ENCODE measurements at regions not wholly inside any gene's neighbourhood (a gene's known extent, or its start where the extent isn't known, plus 50 kb on each side); places are given as distances from the start of the nearest gene placed in this dataset.
"Not testable (repeated sequence)": the region's sequence is repeated elsewhere in the genome, so short reads cannot be mapped to it uniquely, and the experiment has no call there.

- DNase-seq, result no peak
These were observed 211.5 kb upstream of the TAS2R1 start for GRCh38 chr5:9841516-9842170.

- no peak for DNase-seq
These were observed 208.8 kb upstream of the TAS2R1 start for GRCh38 chr5:9838916-9839315.

- no peak for DNase-seq
These were observed 205.0 kb upstream of the TAS2R1 start for GRCh38 chr5:9834871-9835770.

DNA sequence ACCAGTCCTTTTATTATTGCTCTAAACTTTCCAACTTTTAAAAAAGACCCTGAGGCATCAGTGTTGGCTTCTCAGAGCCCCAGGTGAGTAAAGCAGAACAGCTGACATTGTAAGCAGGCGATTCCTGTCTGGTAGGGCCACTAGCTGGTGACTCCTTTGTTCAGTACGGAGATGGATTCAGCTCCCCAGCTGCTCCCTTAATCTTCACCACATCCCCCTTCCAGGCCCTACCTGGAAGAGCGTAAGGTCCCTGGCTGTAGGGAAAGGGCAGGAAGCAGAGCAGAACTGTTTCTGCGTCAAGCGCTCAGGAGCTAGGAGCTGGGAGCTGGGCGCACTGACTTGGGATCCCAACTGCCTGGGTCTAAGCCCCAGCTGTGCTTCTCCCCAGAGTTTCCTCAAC lies 203.7 kb upstream of the TAS2R1 start:
- DNase-seq, result no peak

DNA sequence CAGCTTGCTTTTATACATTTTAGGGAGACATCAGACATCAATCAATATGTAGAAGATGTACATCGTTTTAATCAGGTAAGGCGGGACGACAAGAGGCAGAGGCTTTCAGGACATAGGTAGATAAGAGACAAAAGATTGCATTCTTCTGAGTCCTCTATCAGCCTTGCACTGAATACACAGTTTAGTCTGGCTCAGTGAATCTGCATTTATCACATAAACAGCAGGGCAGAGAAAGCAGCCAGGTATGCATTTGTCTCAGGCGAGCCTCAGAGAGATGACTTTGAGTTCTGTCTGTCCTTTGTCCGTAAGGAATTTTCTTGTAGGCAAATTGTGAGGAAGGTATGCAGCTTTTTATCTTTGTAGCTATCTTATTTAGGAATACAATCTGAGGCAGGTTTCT lies 202.8 kb upstream of the TAS2R1 start:
- no peak for DNase-seq

GRCh38 chr5:9831823-9832222 lies 201.7 kb upstream of the TAS2R1 start:
- no peak for DNase-seq

DNA sequence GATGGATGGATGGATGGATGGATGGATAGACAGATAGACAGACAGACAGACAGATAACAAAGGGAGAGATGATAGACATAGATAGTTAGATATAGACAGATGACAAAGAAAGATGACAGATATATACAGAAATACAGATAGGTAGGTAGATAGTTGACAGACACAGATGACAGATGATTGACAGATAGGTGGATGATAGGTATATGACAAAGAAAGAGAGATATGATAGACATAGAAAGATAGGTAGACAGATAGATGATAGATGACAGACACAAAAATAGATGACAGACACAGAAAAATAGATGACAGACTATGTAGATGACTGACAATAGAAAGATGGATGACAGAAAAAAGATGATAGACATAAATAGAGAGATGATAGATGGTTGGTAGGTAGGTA lies 200.0 kb upstream of the TAS2R1 start:
- no peak for DNase-seq

GRCh38 chr5:9829621-9830020 lies 199.5 kb upstream of the TAS2R1 start:
- DNase-seq, result no peak

GRCh38 chr5:9820691-9821449 lies 190.7 kb upstream of the TAS2R1 start:
- DNase-seq, result no peak

DNA sequence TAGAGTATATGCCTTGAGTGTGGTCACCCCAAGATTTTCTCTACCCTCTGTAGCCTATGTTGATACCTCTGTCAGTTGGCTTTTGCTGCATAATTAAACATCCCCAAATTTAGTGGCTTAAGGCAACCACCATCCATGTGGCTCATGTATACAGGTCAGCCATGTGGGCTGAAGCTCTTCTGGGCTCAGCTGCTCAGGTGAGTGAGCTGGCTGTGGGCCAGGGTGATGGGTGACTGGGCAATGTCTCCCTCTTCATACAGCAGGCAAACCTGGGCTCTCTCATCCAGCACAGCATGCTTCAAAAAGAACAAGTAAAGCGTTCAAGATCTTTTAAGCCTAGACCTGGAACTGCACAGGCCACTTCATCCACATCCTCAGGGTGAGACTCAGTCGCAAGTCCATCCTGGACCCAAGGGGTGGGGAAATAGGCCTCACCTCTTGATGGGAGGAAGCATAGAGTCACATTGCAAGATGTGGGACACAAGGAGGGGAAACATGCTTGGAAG lies 188.2 kb upstream of the TAS2R1 start:
- no peak for DNase-seq

GRCh38 chr5:9817819-9818218 lies 187.7 kb upstream of the TAS2R1 start:
- no peak for DNase-seq

- DNase-seq, result no peak
These were observed 184.9 kb upstream of the TAS2R1 start for GRCh38 chr5:9815051-9815450.

DNA sequence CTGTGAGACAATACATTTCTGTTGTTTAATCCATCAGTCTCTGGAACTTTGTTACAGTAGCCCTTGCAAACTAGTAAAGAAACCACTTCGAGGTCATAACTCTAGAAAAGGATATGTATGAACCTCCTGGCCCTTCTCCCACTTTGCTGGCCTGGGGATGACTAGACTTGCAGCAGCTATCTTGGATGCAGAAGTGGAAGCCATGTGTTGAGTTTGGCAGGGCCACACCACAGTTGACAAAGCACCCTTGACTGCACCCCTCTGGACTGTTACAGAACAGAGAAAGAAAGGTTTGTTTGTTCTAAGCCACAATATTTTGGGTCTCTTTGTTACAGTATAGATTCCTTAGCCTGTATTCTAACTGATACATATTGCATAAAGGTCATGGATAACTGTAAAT lies 183.2 kb upstream of the TAS2R1 start:
- no peak for DNase-seq

DNA sequence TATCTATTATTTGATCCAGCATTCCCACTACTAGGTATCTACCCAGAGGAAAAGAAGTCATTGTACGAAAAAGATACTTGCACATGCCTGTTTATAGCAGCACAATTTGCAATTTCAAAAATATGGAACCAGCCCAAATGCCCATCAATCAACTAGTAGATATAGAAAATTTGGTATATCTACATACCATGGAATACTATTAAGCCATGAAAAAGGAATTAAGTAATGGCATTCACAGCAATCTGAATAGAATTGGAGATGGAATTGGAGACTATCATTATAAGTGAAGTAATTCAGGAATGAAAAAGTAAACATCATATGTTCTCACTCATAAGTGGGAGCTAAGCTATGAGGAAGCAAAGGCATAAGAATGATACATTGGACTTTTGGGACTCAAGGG lies 177.2 kb upstream of the TAS2R1 start:
- not testable (repeated sequence) for DNase-seq

DNA sequence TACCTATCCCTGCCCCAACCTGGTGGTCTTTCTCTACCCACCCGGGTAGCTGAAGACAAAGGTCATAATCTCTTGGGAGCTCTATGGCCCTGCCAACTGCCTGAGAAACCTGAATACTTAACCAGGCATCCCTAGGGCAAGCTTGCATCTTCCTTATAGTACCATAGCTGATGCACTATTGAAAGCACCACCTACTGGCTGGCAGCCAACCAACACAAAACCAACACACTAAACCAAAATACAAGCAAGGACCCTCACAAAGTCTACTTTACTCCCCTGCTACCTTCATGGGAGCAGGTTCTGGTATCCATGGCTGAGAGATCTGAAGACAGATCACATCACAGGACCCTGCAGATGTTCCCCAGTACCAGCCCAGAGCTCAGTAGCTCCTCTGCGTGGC lies 171.8 kb upstream of the TAS2R1 start:
- no peak for DNase-seq

DNA sequence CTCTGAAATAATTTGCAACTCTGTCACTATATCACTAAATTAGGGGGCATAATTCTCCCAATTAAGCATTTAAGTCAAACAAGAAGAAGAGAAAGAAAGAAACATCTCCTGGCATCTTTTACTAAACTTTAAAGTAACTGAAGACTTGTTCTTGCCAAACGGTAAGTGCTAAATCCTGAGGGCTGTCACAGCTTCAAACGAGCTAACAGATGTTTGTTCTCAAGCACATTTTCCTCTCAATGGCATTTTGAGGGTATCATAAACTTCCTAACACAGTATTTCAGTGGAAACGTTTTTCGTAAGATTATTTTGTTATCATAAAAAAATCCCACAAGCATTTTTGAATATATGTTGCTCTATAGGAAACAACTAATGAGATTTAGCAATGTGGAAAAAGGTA lies 169.5 kb upstream of the TAS2R1 start:
- DNase-seq, result no peak

- no peak for DNase-seq
These were observed 160.1 kb upstream of the TAS2R1 start for GRCh38 chr5:9790276-9790675.

- no peak for DNase-seq
These were observed 159.6 kb upstream of the TAS2R1 start for GRCh38 chr5:9789777-9790176.

DNA sequence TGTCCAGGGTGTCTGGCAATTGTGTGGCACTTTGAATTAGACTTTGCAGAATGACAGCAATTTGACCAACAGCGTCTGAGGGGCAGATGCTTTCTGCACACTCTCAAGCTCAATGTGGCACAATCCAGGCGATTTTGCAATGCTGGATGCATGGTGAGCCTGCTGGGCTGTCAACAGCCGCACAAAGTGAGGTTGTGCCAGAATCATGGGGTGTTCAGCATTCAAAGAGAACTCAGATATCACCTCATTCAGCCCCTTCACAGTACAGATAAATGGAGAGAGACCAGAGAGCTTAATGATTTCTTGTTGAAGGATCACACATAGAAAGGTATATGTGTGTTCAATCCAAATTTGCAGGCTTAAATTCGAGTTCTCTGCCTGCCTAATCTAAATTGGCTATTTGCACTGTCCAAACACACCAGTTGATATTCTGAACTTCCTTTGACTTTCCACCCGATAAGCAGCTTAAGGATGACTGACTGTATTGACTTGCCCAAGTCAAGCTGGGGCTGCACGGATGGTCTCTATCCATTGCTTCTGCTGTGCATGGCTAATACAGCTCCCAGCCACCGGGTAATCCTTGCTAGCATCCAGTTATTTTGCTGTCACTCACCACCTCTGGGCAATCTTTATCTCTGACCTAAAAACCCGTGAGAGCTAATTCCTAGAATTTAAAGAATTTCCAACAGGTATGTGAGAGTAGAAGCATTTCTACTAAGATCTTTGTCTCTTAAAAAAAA lies 157.9 kb upstream of the TAS2R1 start:
- no peak for DNase-seq

- DNase-seq, result no peak
These were observed 156.5 kb upstream of the TAS2R1 start for GRCh38 chr5:9786380-9787360.

- no peak for DNase-seq
These were observed 155.6 kb upstream of the TAS2R1 start for GRCh38 chr5:9785751-9786150.

- DNase-seq, result no peak
These were observed 154.1 kb upstream of the TAS2R1 start for GRCh38 chr5:9784231-9784630.

Data from stimulated activated CD4-positive, alpha-beta T cell treated with anti-CD3 and anti-CD28 coated beads, Interleukin-2, amount 100 ng/mL, for 24 hours (primary cell).